ENCODE measurements at regions not wholly inside any gene's neighbourhood (a gene's known extent, or its start where the extent isn't known, plus 50 kb on each side); places are given as distances from the start of the nearest gene placed in this dataset.
"Not testable (repeated sequence)": the region's sequence is repeated elsewhere in the genome, so short reads cannot be mapped to it uniquely, and the experiment has no call there.

DNA sequence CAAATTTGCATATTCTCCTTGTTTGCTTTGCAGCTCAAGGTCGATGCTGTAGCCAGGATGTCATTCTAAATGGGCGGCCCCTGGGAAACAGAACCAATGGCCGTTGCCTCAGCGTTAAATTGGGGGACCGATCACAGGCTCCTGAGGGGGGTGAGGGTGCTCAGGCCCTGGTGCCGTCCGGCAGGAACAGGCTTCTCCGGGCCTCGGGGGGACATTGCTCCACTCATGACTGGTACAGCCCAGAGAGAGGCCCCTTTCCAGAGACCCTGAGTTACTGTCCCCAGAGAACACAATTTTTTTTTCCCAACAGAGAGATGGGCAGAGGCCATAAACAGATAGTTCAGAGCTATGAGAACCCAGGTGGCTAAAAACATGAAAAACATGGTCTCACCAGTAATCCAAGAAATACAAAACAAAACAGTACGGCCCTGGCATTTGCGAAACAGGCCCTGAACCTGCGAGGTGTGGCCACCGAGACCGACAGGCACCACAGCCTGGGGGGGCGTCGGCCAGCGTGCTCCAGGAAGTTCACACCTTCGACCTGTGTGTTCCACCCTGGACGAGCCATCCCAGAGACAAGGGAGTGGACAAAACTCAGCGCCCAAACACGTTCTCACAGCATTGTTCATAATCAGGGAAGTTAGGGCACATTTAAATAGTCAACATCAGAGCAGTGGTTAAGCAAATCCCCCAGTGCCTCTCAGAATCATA lies 82.8 kb downstream of the METRNL start:
- no peak overlapping the region for H3K4me3 Mint-ChIP-seq
- no peaks in the 10 kb centered on the region for H3K36me3 Mint-ChIP-seq (ENCODE audit: low read depth)
- peaks cover 33% of the 10 kb centered on the region for H3K27me3 Mint-ChIP-seq (ENCODE audit: low read depth, poor library complexity)
- TF ChIP-seq, protein P1, sequence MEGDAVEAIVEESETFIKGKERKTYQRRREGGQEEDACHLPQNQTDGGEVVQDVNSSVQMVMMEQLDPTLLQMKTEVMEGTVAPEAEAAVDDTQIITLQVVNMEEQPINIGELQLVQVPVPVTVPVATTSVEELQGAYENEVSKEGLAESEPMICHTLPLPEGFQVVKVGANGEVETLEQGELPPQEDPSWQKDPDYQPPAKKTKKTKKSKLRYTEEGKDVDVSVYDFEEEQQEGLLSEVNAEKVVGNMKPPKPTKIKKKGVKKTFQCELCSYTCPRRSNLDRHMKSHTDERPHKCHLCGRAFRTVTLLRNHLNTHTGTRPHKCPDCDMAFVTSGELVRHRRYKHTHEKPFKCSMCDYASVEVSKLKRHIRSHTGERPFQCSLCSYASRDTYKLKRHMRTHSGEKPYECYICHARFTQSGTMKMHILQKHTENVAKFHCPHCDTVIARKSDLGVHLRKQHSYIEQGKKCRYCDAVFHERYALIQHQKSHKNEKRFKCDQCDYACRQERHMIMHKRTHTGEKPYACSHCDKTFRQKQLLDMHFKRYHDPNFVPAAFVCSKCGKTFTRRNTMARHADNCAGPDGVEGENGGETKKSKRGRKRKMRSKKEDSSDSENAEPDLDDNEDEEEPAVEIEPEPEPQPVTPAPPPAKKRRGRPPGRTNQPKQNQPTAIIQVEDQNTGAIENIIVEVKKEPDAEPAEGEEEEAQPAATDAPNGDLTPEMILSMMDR (IDR thresholded peaks at IDR 0.05) = no peak
- DNase-seq = no peak
- H3K27ac Mint-ChIP-seq = peak overlapping the region; percentile 26
- H3K4me1 Mint-ChIP-seq = peaks cover 4% of the 10 kb centered on the region
- H3K9me3 Mint-ChIP-seq = peaks cover 23% of the 10 kb centered on the region

DNA sequence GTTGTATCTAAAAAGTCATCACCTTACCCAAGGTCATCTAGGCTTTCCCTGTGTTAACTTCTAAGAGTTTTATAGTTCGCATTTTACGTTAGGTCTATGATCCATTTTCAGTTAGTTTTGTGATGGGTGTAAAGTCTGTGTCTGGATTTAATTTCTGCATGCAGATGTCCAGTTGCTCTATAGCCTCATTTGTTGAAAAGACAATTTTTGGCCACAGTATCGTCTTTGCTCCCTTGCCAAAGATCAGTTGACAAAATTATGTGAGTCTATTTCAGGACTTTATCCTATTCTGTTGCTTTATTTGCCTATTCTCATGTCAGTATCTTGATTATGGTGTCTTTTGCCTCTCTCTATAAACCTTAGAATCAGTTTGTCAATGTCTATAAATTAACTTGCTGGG lies 85.1 kb downstream of the METRNL start:
- no peak overlapping the region for H3K4me3 Mint-ChIP-seq
- peaks cover 4% of the 10 kb centered on the region for H3K4me1 Mint-ChIP-seq
- no peaks in the 10 kb centered on the region for H3K36me3 Mint-ChIP-seq (ENCODE audit: low read depth)
- H3K9me3 Mint-ChIP-seq = peaks cover 28% of the 10 kb centered on the region
- DNase-seq = no peak
- no peak overlapping the region for H3K27ac Mint-ChIP-seq
- TF ChIP-seq, protein P1 (IDR thresholded peaks at IDR 0.05) = no peak
- H3K27me3 Mint-ChIP-seq (ENCODE audit: low read depth, poor library complexity) = peaks cover 38% of the 10 kb centered on the region

DNA sequence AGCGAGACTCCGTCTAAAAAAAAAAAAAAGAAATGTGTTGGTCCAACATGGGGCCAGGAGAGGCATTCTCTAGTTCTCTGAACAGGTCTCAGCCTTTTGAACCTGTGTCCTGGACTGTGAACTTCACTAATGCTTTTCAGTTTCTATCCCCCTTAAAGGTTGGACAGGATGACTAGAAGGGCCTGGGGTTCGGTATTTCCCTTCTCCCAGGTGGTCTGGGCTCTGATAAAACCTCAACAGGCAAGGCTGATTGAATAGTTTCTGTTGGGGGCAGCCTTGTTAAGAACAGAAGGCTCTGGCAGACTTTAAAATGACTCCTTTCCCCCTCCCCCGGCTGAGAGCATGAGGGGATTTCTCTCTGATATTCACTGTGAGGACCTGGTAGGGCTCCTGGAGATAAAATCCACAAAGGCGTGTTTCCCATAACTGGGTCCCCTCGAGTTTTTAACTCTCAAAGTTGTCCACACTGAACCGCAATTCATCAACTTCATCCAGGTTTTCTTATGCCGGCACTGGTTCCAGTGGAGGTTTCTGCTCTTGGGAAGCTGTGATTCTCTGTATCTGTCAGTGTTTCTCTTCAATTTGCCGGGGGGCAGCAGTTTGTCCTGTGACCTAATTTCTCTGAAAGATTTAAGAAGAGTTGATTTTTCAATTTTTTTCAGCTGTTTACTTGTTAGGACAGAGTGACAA lies 91.3 kb downstream of the METRNL start:
- H3K4me3 Mint-ChIP-seq = no peak overlapping the region
- H3K27ac Mint-ChIP-seq = no peak overlapping the region
- H3K4me1 Mint-ChIP-seq = peaks cover 37% of the 10 kb centered on the region
- DNase-seq = no peak
- peaks cover 23% of the 10 kb centered on the region for H3K9me3 Mint-ChIP-seq
- no peaks in the 10 kb centered on the region for H3K36me3 Mint-ChIP-seq (ENCODE audit: low read depth)
- TF ChIP-seq, protein P1 (IDR thresholded peaks at IDR 0.05) = no peak
- H3K27me3 Mint-ChIP-seq (ENCODE audit: low read depth, poor library complexity) = peaks cover 19% of the 10 kb centered on the region

DNA sequence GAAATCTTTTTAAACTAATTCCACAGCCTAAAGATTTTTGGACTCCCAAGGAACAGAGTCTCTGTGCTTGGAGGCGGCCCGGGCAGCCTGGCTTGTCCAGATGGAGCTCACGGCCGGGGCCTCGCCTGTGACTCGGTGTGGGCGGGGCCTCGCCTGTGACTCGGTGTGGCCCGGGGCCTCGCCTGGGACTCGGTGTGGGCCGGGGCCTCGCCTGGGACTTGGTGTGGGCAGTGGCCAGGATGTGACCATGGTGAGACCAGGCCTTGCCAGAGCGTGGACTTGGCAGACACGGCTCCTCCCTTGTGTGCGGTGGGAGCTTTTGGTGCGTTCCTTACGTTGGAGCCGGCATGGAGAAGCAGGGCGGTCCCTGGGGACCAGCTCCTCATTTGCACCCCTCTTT lies 92.3 kb downstream of the METRNL start:
- Mint-ChIP-seq H3K4me1 (peaks cover 44% of the 10 kb centered on the region), H3K9me3 (peaks cover 18% of the 10 kb centered on the region), H3K27me3 (ENCODE audit: low read depth, poor library complexity) (peaks cover 15% of the 10 kb centered on the region), H3K36me3 (ENCODE audit: low read depth) (no peaks in the 10 kb centered on the region), H3K4me3 (no peak overlapping the region), H3K27ac (no peak overlapping the region)
- TF ChIP-seq, protein P1 (IDR thresholded peaks at IDR 0.05) = no peak
- no peak for DNase-seq

DNA sequence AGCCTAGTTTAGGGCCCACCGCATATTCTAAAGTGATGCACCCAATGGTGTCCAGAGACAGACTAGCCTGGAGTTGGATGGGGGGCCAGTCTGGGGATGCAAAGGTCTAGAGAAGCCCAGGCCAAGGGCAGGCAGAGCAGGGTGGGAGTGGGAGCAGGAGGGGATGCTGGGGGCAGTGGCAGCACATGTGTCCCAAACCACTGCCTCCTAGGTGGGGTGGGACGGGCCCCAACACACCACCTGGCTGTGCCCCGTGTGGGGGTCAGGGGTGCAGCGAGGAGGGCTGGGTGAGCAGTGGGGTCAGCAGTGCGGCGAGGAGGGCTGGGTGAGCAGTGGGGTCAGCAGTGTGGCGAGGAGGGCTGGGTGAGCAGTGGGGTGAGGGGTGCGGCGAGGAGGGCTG lies 92.7 kb downstream of the METRNL start:
- peak; percentile 0 for DNase-seq
- H3K9me3 Mint-ChIP-seq = peaks cover 13% of the 10 kb centered on the region
- H3K36me3 Mint-ChIP-seq (ENCODE audit: low read depth); H3K27ac Mint-ChIP-seq; H3K4me3 Mint-ChIP-seq: not testable (repeated sequence)
- H3K4me1 Mint-ChIP-seq = peaks cover 44% of the 10 kb centered on the region
- H3K27me3 Mint-ChIP-seq (ENCODE audit: low read depth, poor library complexity) = peaks cover 15% of the 10 kb centered on the region

DNA sequence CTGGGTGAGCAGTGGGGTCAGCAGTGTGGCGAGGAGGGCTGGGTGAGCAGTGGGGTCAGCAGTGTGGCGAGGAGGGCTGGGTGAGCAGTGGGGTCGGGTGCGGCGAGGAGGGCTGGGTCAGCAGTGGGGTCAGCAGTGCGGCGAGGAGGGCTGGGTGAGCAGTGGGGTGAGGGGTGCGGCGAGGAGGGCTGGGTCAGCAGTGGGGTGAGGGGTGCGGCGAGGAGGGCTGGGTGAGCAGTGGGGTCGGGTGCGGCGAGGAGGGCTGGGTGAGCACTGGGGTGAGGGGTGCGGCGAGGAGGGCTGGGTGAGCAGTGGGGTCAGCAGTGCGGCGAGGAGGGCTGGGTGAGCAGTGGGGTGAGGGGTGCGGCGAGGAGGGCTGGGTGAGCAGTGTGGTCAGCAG lies 93.2 kb downstream of the METRNL start:
- Mint-ChIP-seq H3K4me1 (peaks cover 44% of the 10 kb centered on the region), H3K27me3 (ENCODE audit: low read depth, poor library complexity) (peaks cover 12% of the 10 kb centered on the region)
- H3K27ac Mint-ChIP-seq; H3K36me3 Mint-ChIP-seq (ENCODE audit: low read depth); H3K4me3 Mint-ChIP-seq; DNase-seq; H3K9me3 Mint-ChIP-seq: not testable (repeated sequence)

DNA sequence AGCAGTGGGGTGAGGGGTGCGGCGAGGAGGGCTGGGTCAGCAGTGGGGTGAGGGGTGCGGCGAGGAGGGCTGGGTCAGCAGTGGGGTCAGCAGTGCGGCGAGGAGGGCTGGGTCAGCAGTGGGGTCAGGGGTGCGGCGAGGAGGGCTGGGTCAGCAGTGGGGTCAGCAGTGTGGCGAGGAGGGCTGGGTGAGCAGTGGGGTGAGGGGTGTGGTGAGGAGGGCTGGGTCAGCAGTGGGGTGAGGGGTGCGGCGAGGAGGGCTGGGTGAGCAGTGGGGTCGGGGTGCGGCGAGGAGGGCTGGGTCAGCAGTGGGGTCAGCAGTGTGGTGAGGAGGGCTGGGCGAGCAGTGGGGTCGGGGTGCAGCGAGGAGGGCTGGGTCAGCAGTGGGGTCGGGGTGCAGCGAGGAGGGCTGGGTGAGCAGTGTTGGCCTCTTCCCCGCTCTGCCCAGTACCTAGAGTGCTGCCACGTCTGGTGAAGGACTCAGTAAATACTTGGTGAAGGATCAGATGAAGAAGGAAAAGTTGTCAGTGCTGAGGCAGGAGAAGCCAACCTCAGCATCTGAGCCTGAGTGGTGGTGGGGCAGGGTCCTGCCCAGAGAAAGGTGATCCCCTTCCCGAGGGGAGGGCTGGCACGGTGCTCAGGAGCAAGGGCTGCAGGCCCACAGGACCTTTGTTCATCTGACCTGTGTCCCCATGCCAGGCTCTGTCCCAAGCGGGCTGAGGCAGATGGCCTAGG lies 93.9 kb downstream of the METRNL start:
- DNase-seq = peak; percentile 8
- not testable (repeated sequence) for H3K4me3 Mint-ChIP-seq; H3K36me3 Mint-ChIP-seq (ENCODE audit: low read depth); H3K27ac Mint-ChIP-seq; H3K9me3 Mint-ChIP-seq
- Mint-ChIP-seq H3K4me1 (peaks cover 46% of the 10 kb centered on the region), H3K27me3 (ENCODE audit: low read depth, poor library complexity) (peaks cover 12% of the 10 kb centered on the region)
